ENCODE measurements at regions not wholly inside any gene's neighbourhood (a gene's known extent, or its start where the extent isn't known, plus 50 kb on each side); places are given as distances from the start of the nearest gene placed in this dataset.

DNA sequence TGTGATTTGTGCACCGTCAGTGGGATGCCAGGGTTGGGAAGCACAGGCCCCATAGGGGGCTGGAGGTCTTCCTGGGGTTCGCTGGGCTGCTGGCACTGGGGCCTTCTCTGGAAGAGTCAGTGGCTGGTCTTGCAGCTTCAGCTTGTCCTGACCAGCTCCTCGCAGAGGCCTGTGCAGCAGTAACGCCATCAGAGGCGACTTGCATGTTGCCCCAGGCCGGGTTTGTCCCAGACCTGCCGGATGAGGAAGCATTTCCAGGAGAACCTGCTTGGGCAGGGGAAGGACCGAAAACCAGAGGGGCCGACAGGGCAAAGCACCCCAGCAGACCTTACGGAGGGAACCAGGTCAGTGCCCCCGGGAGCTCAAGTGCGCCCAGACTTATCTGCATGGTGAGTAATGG is 54.7 kb upstream of the IRX2 start:
- no peak for ATAC-seq
- H3K36me3 ChIP-seq (ENCODE audit: control insufficient read depth, insufficient read depth, low read length), result no peaks in the 10 kb centered on the region
- H3K27me3 ChIP-seq (ENCODE audit: control insufficient read depth, insufficient read depth, low read length), result no peaks in the 10 kb centered on the region
- H3K27ac ChIP-seq (ENCODE audit: low read length), result no peak overlapping the region
- TF ChIP-seq TCF7L2 (IDR thresholded peaks at IDR 0.05; ENCODE audit: low read depth, low read length) (no peak), CTCF (IDR thresholded peaks at IDR 0.05) (no peak), SIN3A (IDR thresholded peaks at IDR 0.05; ENCODE audit: borderline replicate concordance, insufficient read depth, low read depth, low read length) (no peak), POLR2AphosphoS5 (IDR thresholded peaks at IDR 0.05; ENCODE audit: low read depth, low read length) (no peak)
- TF ChIP-seq, protein P1, sequence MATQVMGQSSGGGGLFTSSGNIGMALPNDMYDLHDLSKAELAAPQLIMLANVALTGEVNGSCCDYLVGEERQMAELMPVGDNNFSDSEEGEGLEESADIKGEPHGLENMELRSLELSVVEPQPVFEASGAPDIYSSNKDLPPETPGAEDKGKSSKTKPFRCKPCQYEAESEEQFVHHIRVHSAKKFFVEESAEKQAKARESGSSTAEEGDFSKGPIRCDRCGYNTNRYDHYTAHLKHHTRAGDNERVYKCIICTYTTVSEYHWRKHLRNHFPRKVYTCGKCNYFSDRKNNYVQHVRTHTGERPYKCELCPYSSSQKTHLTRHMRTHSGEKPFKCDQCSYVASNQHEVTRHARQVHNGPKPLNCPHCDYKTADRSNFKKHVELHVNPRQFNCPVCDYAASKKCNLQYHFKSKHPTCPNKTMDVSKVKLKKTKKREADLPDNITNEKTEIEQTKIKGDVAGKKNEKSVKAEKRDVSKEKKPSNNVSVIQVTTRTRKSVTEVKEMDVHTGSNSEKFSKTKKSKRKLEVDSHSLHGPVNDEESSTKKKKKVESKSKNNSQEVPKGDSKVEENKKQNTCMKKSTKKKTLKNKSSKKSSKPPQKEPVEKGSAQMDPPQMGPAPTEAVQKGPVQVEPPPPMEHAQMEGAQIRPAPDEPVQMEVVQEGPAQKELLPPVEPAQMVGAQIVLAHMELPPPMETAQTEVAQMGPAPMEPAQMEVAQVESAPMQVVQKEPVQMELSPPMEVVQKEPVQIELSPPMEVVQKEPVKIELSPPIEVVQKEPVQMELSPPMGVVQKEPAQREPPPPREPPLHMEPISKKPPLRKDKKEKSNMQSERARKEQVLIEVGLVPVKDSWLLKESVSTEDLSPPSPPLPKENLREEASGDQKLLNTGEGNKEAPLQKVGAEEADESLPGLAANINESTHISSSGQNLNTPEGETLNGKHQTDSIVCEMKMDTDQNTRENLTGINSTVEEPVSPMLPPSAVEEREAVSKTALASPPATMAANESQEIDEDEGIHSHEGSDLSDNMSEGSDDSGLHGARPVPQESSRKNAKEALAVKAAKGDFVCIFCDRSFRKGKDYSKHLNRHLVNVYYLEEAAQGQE (IDR thresholded peaks at IDR 0.05; ENCODE audit: insufficient read depth in 1 of 2, low read depth in 2 of 2, low read length in 1 of 2), result no peak
- CTCF ChIA-PET, result no interaction called here
- H3K4me1 ChIP-seq (ENCODE audit: control insufficient read depth, insufficient read depth, low read length), result no peaks in the 10 kb centered on the region
- H3K9me3 ChIP-seq (ENCODE audit: control insufficient read depth, insufficient read depth, low read depth, low read length), result no peaks in the 10 kb centered on the region
- DNase-seq (ENCODE audit: low read depth, low spot score), result no peak
- in situ Hi-C loops (cut with HindIII; ENCODE audit: low pct_unique_long_range_greater_than_20kb, low sequenced_read_pairs), result no loop called here
- POLR2A ChIA-PET, result no interaction called here
- no TSS peak for BruUV-seq (replicated peaks)
- intact Hi-C loops (cut with micrococcal nuclease; ENCODE audit: unreplicated experiment), result no loop called here
- H3K4me3 ChIP-seq (ENCODE audit: low read depth in 2 of 2, low read length in 2 of 2), result no peak overlapping the region

GRCh38 chr5:2805080-2805479 is 53.6 kb upstream of the IRX2 start:
- Histone ChIP-seq H3K27ac (ENCODE audit: low read length) (no peak overlapping the region), H3K4me3 (ENCODE audit: low read depth in 2 of 2, low read length in 2 of 2) (no peak overlapping the region), H3K27me3 (ENCODE audit: control insufficient read depth, insufficient read depth, low read length) (no peaks in the 10 kb centered on the region), H3K4me1 (ENCODE audit: control insufficient read depth, insufficient read depth, low read length) (no peaks in the 10 kb centered on the region), H3K36me3 (ENCODE audit: control insufficient read depth, insufficient read depth, low read length) (no peaks in the 10 kb centered on the region), H3K9me3 (ENCODE audit: control insufficient read depth, insufficient read depth, low read depth, low read length) (no peaks in the 10 kb centered on the region)
- ChIA-PET CTCF (no interaction called here), POLR2A (no interaction called here)
- DNase-seq (ENCODE audit: low read depth, low spot score), result no peak
- intact Hi-C loops (cut with micrococcal nuclease; ENCODE audit: unreplicated experiment), result no loop called here
- in situ Hi-C loops (cut with HindIII; ENCODE audit: low pct_unique_long_range_greater_than_20kb, low sequenced_read_pairs), result no loop called here
- no TSS peak for BruUV-seq (replicated peaks)
- no peak for ATAC-seq
- TF ChIP-seq CTCF (IDR thresholded peaks at IDR 0.05), result no peak
- TF ChIP-seq, protein P1 (IDR thresholded peaks at IDR 0.05; ENCODE audit: insufficient read depth in 1 of 2, low read depth in 2 of 2, low read length in 1 of 2), result no peak
- TF ChIP-seq POLR2AphosphoS5 (IDR thresholded peaks at IDR 0.05; ENCODE audit: low read depth, low read length), result no peak
- no peak for TF ChIP-seq TCF7L2 (IDR thresholded peaks at IDR 0.05; ENCODE audit: low read depth, low read length)
- TF ChIP-seq SIN3A (IDR thresholded peaks at IDR 0.05; ENCODE audit: borderline replicate concordance, insufficient read depth, low read depth, low read length), result no peak

Data from Panc1 (cell line).